Esophagus squamous epithelium (tissue), 5 donors: ENCODE measurements at regions not wholly inside any gene's neighbourhood (a gene's known extent, or its start where the extent isn't known, plus 50 kb on each side); places are given as distances from the start of the nearest gene placed in this dataset.

Experiments
- DNase-seq: peaks from one replicate; lab custom pipeline; 2025; lab: John Stamatoyannopoulos, UW
- H3K27ac ChIP-seq, 4 donors: fragments of 200-600 bp; sonication (generic); one replicate each; pipeline ENCODE4 v1.5.1; 2016 to 2019; ENCODE audit warnings: mild to moderate bottlenecking in 1 of 4
- H3K27me3 ChIP-seq, 4 donors: fragments of 200-600 bp; sonication (generic); 1 replicate in 3 of 4; 2 replicates in 1 of 4; pipeline versions ENCODE4 v1.5.1 to v1.6.0; 2017 to 2021; ENCODE audit warnings: antibody characterized with exemption in 1 of 4
- H3K36me3 ChIP-seq, 3 donors: fragments of 200-600 bp; sonication (generic); one replicate each; pipeline ENCODE4 v1.5.1; 2016 to 2019
- H3K4me1 ChIP-seq, 3 donors: fragments of 200-600 bp; sonication (generic); one replicate each; pipeline ENCODE4 v1.5.1; 2017 to 2019
- H3K4me3 ChIP-seq, 4 donors: fragments of 200-600 bp; sonication (generic); 1 replicate in 3 of 4; 2 replicates in 1 of 4; pipeline ENCODE4 v1.5.1; 2016 to 2019; ENCODE audit warnings: mild to moderate bottlenecking in 2 of 4, moderate library complexity in 1 of 4
- H3K9me3 ChIP-seq, 3 donors: fragments of 200-600 bp; sonication (generic); one replicate each; pipeline ENCODE4 v1.5.1; 2016 to 2019
- CTCF ChIP-seq, 6 experiments: fragments of 450-650 bp in 4 of 6; fragments of 200-600 bp in 2 of 6; sonication (generic) in 2 of 6; IDR thresholded peaks; one replicate each; pipeline ENCODE4 v1.5.1; 2016 to 2019; ENCODE audit warnings: antibody characterized with exemption in 6 of 6, mild to moderate bottlenecking in 4 of 6, moderate library complexity in 4 of 6
- POLR2A ChIP-seq, 4 donors: fragments of 450-650 bp; IDR thresholded peaks; one replicate each; pipeline ENCODE4 v1.6.1; 2017; ENCODE audit warnings: antibody characterized with exemption in 4 of 4, mild to moderate bottlenecking in 4 of 4, moderate library complexity in 3 of 4
- WGBS, 2 donors: methylation state at CpG; one replicate each; pipeline ENCODE4 v1.1.5; 2018; 5-methylcytosine and 5-hydroxymethylcytosine counted together
- intact Hi-C: fragments of 100-400 bp; cut with DNase I; formaldehyde crosslinking; loops from one replicate; pipeline ENCODE4 v1.15.0; 2022
- donor health status: DM: yes; HTN: yes; CAD: no.

- intact Hi-C loops = no loop called here
- no peak for DNase-seq
- Histone ChIP-seq H3K4me1 (no peaks in the 10 kb centered on the region), H3K4me3 (no peak overlapping the region), H3K27me3 (no peaks in the 10 kb centered on the region), H3K27ac (no peak overlapping the region), H3K36me3 (no peaks in the 10 kb centered on the region), H3K9me3 (no peaks in the 10 kb centered on the region)
- WGBS, 2 donors = 78 to 80% methylated on average over 3 of the region's 3 CpGs
- TF ChIP-seq POLR2A (IDR thresholded peaks at IDR 0.05) (no peak), CTCF (IDR thresholded peaks at IDR 0.05) (no peak)
Measured at GRCh38 chr15:87760547-87761314, 495.8 kb downstream of the NTRK3 start.

DNA sequence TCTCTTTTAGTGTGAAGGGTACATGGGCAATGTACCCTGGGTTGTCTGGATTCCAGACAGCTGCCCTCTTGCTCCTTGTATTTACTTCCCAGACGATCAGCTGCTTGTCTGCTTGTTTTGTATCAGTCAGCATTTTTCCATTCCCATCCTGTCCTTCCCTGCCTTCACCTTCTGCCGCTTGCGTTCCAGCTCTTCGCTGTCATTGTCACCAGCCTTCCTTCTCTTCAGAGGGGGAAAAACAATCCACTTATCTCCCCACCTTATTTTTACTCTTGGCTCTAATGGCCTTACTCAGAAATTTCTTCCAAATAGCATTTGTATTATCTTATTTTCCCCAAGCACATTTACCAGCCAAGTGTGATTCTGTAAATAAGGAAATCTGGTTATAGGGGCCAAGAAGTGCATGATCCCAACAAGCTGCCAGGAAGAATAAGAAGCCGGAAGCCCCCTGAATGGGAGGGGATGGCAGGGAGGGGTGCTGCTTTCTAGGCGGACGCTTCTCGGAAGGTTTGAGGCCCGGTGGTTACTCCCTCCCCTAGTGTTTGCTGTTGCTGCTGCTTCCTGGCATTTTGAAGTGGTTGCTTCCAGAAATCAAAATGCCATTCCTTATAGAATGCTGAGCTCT, 497.6 kb downstream of the NTRK3 start:
- DNase-seq = no peak
- H3K4me3 ChIP-seq = no peak overlapping the region
- 56 to 70% methylated on average over 8 to 9 of the region's 9 CpGs for WGBS, 2 donors
- TF ChIP-seq CTCF (IDR thresholded peaks at IDR 0.05) = no peak
- H3K27me3 ChIP-seq = no peaks in the 10 kb centered on the region
- H3K9me3 ChIP-seq = no peaks in the 10 kb centered on the region
- intact Hi-C loops = no loop called here
- no peaks in the 10 kb centered on the region for H3K36me3 ChIP-seq
- H3K4me1 ChIP-seq = no peaks in the 10 kb centered on the region
- no peak overlapping the region for H3K27ac ChIP-seq

- Histone ChIP-seq H3K4me1 (no peaks in the 10 kb centered on the region), H3K27me3 (no peaks in the 10 kb centered on the region), H3K27ac (no peak overlapping the region), H3K36me3 (no peaks in the 10 kb centered on the region), H3K4me3 (no peak overlapping the region), H3K9me3 (no peaks in the 10 kb centered on the region)
- WGBS, 2 donors = 84 to 89% methylated on average over 7 of the region's 7 CpGs
- no peak for DNase-seq
- intact Hi-C loops = no loop called here
- TF ChIP-seq CTCF (IDR thresholded peaks at IDR 0.05) (no peak), POLR2A (IDR thresholded peaks at IDR 0.05) (no peak)
Measured at GRCh38 chr15:87757084-87757483, 499.5 kb downstream of the NTRK3 start.

DNA sequence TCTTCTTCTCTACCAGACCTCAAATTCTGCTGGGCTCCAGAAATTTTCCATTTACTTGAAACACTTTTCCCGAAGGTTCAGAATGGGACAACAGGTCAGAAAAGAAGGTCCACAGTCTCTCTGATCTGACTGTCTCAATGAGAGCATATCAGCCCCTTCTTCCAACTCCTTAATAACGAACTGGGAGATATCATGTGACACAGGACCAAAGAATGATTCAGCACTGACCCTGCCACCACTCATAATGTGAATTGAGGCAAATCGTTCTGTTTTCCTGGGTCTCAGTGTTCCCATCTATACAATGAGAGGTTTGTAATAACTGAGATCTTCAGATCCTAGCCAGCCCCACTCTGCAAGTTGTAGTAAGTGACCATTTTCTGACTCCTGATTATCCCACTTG, 500.5 kb downstream of the NTRK3 start:
- H3K27ac ChIP-seq = no peak overlapping the region
- no peak for TF ChIP-seq CTCF (IDR thresholded peaks at IDR 0.05)
- no peak for TF ChIP-seq POLR2A (IDR thresholded peaks at IDR 0.05)
- WGBS, 2 donors = 65 to 70% methylated on average over 3 of the region's 3 CpGs
- no peaks in the 10 kb centered on the region for H3K36me3 ChIP-seq
- intact Hi-C loops = no loop called here
- no peaks in the 10 kb centered on the region for H3K27me3 ChIP-seq
- no peak for DNase-seq
- no peaks in the 10 kb centered on the region for H3K4me1 ChIP-seq
- H3K9me3 ChIP-seq = no peaks in the 10 kb centered on the region
- H3K4me3 ChIP-seq = no peak overlapping the region

- Histone ChIP-seq H3K9me3 (no peaks in the 10 kb centered on the region), H3K36me3 (no peaks in the 10 kb centered on the region), H3K4me3 (no peak overlapping the region), H3K4me1 (no peaks in the 10 kb centered on the region), H3K27ac (no peak overlapping the region), H3K27me3 (no peaks in the 10 kb centered on the region)
- TF ChIP-seq POLR2A (IDR thresholded peaks at IDR 0.05) (no peak), CTCF (IDR thresholded peaks at IDR 0.05) (no peak)
- WGBS, 2 donors = 60 to 98% methylated on average over 1 to 4 of the region's 4 CpGs
- DNase-seq = no peak
- intact Hi-C loops = no loop called here
Measured at GRCh38 chr15:87755226-87755625, 501.3 kb downstream of the NTRK3 start.
